NCI-H2029 treated with DMSO at 0.1 percent for 48 hours (cell line): ENCODE measurements at regions not wholly inside any gene's neighbourhood (a gene's known extent, or its start where the extent isn't known, plus 50 kb on each side); places are given as distances from the start of the nearest gene placed in this dataset.

ENCODE experiments used
- DNase-seq: peaks from one replicate; lab custom pipeline; 2025; lab: John Stamatoyannopoulos, UW

DNA sequence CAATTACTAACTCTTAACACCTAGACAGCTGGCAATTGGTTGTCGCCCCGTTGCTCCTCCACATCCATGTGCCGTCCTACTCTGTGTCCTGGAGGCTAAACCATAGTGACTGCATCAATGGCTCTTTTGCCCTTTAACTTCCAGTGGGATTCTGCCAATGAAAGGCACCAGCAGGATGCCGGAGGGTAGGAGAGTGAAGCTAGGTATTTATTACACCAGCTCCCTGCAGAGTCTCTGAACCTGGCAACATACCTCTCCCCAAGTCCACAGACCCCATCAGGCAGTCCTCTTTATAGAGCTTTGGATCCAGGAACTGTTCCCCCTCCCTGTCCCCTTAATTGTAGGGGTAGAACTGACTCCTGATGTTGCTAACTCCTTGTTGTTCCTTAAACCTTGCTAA lies 426.8 kb downstream of the HNRNPD start:
- no peak for DNase-seq

GRCh38 chr4:81930506-81931238 lies 443.1 kb downstream of the HNRNPD start:
- no peak for DNase-seq

DNA sequence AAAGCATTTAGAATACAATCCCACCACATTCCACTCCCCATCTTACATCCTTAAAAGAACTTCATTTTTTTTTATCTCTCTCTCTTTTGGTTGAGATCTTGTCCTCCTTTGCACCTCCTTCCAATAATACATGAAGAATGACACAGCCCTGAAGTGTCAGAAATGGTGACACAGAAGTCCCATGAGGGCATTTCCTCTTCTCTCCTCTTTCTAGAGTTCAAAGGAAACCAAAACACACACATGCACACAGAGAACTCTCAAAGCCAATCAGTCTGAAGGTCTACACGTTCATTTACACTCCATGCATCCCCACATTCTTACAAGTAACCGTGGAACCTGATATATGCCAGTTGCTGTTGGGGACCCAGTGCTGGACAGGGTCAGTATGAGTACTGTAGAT lies 450.7 kb downstream of the HNRNPD start:
- DNase-seq = no peak

DNA sequence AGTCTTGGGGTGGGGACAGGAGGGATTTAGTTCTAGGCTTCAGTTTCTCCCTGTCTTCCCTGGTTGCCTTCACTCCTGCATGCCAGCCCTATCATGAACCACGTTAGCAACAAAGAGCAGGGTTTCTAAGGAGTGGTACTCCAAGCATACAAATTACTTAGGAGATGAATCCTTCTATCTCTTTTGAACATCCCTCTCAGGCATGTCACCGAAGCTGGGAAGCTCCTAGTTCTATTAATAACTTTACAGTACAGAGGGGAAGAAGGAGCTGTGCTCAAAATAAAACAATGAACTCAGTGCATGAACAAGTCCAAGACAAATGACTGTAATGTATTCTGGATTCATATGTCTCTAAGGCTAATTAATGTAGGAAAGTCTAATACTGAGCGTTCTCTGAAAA lies 450.6 kb upstream of the RASGEF1B start:
- DNase-seq = no peak

GRCh38 chr4:81921751-81922159 lies 450.0 kb upstream of the RASGEF1B start:
- DNase-seq = no peak

DNA sequence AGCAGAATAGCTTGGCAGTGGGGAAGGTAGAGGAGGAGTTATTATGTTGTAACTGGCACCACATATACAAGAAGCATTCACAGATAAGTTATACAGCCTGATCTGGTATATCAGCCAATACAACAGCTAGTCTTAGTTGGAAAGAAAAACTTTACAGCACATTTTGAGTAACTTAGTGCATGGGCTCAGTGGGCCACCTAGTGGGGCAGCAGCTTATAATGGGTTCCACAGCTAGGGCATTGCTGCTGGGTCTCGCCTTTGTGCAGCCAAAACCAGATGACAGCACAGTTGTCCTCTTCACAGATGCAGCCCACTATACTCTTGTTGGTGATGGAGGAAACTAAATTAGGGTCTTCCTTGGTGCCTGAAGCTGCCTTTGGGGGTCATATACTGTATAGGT lies 448.1 kb upstream of the RASGEF1B start:
- no peak for DNase-seq

- DNase-seq = no peak
Measured at GRCh38 chr4:81919223-81919622, 447.5 kb upstream of the RASGEF1B start.

GRCh38 chr4:81915430-81915829 lies 443.7 kb upstream of the RASGEF1B start:
- no peak for DNase-seq

DNA sequence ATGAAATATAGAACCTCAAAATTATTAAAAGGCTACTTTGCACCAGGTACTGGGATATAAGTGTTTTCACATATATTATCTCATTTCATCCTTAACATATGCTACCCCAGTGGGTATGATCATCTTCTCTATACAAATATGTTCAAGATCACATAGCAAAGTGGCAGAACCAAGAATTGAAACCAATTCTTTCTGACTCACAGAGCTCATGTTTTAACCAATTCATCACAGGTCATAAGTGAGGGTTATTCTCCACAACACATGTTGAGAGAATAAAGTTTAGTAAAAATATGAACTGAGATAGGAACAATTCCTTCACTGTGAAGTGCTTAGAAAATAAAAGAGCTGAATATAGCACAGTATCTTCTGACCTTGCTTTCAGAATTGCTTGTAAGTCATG lies 442.9 kb upstream of the RASGEF1B start:
- DNase-seq = no peak

- DNase-seq = no peak
Measured at GRCh38 chr4:81913427-81913879, 441.7 kb upstream of the RASGEF1B start.

DNA sequence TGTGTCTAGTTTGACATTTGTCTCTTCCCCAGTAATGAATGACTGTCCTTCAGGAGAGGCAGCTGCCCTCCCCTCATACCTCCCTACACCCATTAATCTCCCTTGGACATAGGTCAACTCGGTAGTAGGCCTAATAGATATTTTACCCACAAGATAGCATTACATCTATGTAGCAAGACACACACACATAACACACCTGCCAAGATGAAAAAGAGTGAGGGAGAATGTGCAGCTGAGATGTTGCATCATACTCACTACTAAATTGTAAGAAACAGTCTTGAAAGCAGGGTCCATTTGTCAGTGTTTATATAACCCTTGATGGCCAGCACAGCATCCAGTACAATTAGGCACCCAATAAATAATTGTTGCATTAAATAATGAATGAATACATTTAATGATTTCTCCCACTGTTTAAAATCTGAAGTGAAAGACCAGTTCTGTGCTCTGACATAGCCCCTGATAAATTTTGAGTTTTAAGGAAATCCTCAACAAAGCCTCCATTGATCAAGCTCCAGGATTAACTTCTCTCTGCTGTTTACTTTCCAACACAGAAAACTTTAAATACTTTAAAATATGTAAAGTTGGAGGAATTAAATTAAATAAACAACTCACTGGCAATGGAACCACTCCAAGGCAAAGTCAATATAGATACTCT lies 440.8 kb upstream of the RASGEF1B start:
- no peak for DNase-seq

DNA sequence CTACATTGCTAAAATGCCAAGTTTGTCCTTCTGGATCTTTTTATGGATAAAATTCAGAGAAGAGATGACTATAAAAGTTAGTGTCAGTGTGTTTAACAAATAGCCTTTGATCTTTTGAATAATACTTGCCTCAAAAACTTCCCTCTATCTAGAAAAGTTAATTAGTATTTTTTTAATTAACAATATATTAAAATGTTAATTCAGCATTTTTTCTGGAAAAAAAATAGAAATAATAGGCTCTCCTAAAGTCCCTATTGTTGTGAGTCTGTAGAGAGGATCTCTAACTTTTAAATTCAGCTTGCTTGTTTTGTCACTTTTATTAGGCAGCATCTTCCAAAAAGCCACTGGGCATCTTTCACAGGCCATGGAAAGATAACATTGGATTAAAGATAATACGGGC lies 435.2 kb upstream of the RASGEF1B start:
- DNase-seq = no peak

- DNase-seq = no peak
Measured at GRCh38 chr4:81905971-81906370, 434.3 kb upstream of the RASGEF1B start.

DNA sequence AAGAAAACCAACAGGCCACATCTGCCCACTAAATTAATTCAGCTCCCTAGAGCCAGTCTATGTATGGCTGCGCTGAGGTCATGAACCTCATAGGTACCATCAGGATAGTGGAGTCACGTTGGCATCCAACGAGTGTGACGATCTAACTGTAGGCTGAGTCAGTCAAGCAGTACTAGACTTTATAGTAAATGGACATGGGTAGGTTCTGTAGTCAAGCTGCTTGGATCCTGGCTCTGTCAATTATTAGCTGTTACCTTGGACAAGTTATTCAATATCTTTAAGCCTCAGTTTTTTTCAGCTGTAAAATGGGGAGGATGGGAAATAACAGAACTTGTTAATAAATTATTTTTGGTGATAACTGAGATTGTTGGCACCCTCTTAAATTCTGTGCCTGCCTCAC lies 432.4 kb upstream of the RASGEF1B start:
- DNase-seq = no peak

DNA sequence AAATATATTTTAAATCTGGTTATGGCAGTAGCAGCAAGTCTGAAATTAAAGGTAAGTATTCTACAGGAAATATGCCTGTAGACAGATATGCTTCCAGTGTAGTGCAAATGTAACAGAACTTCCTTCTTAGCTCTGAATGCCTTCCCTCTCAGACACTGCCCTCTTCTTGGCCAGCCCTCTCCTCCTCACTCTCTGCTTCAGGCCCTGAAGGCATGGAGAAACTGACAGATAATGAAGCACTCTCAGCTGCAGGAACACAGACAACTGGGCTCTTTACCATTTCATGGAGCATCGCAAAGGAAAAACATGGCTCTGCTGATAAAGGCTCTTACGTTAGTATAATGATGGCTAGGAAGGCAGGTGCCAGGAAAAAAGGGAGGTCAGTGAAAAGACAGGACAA lies 431.5 kb upstream of the RASGEF1B start:
- no peak for DNase-seq

- no peak for DNase-seq
Measured at GRCh38 chr4:81898862-81899504, 427.3 kb upstream of the RASGEF1B start.

DNA sequence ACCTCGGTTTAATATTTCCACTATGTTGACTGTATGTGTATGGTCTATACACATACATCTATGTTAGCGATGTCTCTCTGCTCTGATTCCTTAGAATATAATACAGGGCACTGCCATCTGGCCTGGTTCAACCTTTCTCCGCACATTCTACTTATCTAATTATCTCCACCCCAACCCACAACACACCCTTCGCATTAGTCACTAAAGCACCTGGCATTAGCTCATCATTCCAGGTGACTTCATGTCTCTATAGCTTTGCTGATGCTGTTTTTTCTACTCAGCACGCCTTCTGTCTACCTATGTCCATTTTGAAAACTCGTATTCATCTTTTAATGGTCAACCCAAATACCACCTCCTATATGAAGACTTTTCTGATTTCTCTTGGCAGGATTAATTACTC lies 425.2 kb upstream of the RASGEF1B start:
- no peak for DNase-seq

GRCh38 chr4:81891005-81891996 lies 419.6 kb upstream of the RASGEF1B start:
- DNase-seq = no peak

GRCh38 chr4:81884986-81885385 lies 413.3 kb upstream of the RASGEF1B start:
- DNase-seq = no peak

DNA sequence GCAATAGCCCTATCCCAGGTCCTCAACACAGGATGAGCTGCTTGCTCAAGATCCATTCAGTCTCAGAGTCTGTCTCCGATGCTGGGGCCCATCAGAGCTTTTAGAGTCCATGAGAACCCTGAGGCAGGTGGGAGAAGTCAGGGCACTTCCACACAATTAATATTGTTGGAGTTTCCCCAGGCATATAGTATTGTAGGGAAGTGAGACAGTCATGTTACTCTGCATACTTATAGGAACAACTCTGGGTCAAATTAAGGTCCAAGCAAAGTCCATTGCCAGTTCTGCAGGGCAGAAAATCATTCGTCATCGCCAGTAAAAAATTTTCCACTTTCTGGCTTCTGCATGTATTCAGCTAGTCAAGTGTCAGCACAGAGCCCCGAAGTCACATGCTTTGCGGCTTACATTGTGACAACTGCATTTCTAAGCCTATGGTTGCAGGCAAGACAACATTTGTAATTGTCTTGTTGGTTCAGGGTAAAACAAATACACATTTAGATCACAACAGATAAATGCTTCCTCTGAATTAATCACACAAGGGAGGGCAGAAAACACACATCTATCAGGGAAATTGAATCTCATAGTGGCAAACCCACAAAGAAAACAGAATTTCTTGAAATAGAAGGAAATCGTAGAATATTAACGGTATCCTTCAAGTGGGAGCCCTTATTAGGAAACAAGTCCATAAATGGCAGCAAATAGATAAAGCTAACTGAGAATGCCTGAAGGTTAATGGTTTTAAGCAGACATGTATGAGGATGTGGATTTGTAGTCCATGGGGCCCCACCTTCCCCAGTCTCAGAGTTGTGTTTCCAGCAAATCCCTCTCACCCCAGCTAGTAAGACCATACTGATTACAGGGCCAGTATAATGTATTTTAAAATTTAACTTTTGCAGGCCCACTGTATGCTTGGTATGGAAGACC lies 412.1 kb upstream of the RASGEF1B start:
- no peak for DNase-seq

- DNase-seq = no peak
Measured at GRCh38 chr4:81883004-81883403, 411.3 kb upstream of the RASGEF1B start.
